Sigmoid colon (tissue), 6 donors: ENCODE measurements at regions not wholly inside any gene's neighbourhood (a gene's known extent, or its start where the extent isn't known, plus 50 kb on each side); places are given as distances from the start of the nearest gene placed in this dataset.
"Not testable (repeated sequence)": the region's sequence is repeated elsewhere in the genome, so short reads cannot be mapped to it uniquely, and the experiment has no call there.

Source experiments
- DNase-seq: peaks from one replicate; pipeline ENCODE4 v3.0.0-alpha.2; 2019
- H3K27ac ChIP-seq, 4 donors: fragments of 200-600 bp; sonication (generic); one replicate each; pipeline ENCODE4 v1.5.1; 2016 to 2019; ENCODE audit warnings: mild to moderate bottlenecking in 1 of 4
- H3K27me3 ChIP-seq, 3 donors: fragments of 200-600 bp; sonication (generic); one replicate each; pipeline ENCODE4 v1.5.1; 2019; ENCODE audit warnings: mild to moderate bottlenecking in 1 of 3
- H3K36me3 ChIP-seq, 4 donors: fragments of 200-600 bp; sonication (generic); one replicate each; pipeline ENCODE4 v1.5.1; 2016 to 2019
- H3K4me1 ChIP-seq, 4 donors: fragments of 200-600 bp; sonication (generic); one replicate each; pipeline ENCODE4 v1.5.1; 2017 to 2019
- H3K4me3 ChIP-seq, 4 donors: fragments of 200-600 bp; sonication (generic); one replicate each; pipeline ENCODE4 v1.5.1; 2017 to 2019; ENCODE audit warnings: mild to moderate bottlenecking in 2 of 4, moderate library complexity in 1 of 4
- H3K9me3 ChIP-seq, 4 donors: fragments of 200-600 bp in 3 of 4; sonication (generic) in 3 of 4; one replicate each; pipeline versions ENCODE4 v1.5.1 to v1.6.1; 2013 to 2019
- CTCF ChIP-seq, 4 experiments: fragments of 450-650 bp in 3 of 4; fragments of 200-600 bp in 1 of 4; IDR thresholded peaks; one replicate each; pipeline ENCODE4 v1.5.1; 2016 to 2019; ENCODE audit warnings: antibody characterized with exemption in 4 of 4, mild to moderate bottlenecking in 3 of 4, moderate library complexity in 2 of 4
- EP300 ChIP-seq, 4 donors: sonication (generic); formaldehyde crosslinking; IDR thresholded peaks; one replicate each; pipeline ENCODE4 v1.6.1; 2017; ENCODE audit warnings: antibody characterized with exemption in 4 of 4
- POLR2A ChIP-seq, 2 donors: fragments of 450-650 bp; IDR thresholded peaks; one replicate each; pipeline ENCODE4 v1.6.1; 2016; ENCODE audit warnings: antibody characterized with exemption in 2 of 2, mild to moderate bottlenecking in 2 of 2, moderate library complexity in 2 of 2
- POLR2AphosphoS5 ChIP-seq, 4 donors: sonication (generic); formaldehyde crosslinking; IDR thresholded peaks; one replicate each; pipeline ENCODE4 v1.6.1; 2017; ENCODE audit warnings: antibody characterized with exemption in 4 of 4
- WGBS, 2 donors: extraction: QIAGEN DNeasy Blood & Tissue Kit; methylation state at CpG; one replicate each; pipeline ENCODE4 v1.1.7; 2013; 5-methylcytosine and 5-hydroxymethylcytosine counted together
- intact Hi-C: fragments of 100-400 bp; cut with DNase I; formaldehyde crosslinking; loops from one replicate; pipeline ENCODE4 v1.15.1; 2023
- donor health status: healthy with polysubstance abuse.
- donor health status: healthy.

- Histone ChIP-seq H3K36me3 (no peaks in the 10 kb centered on the region), H3K27ac (no peak overlapping the region), H3K4me3 (no peak overlapping the region), H3K4me1 (no peaks in the 10 kb centered on the region), H3K9me3 (no peaks in the 10 kb centered on the region), H3K27me3 (no peaks in the 10 kb centered on the region)
- 3 to 9% methylated on average over 1 of the region's 1 CpG for WGBS, 2 donors
- DNase-seq = no peak
- intact Hi-C loops = no loop called here
- TF ChIP-seq POLR2A (IDR thresholded peaks at IDR 0.05) (no peak), EP300 (IDR thresholded peaks at IDR 0.05) (no peak)
Measured at GRCh38 chr5:51242456-51242855, 140.8 kb upstream of the ISL1 start.

GRCh38 chr5:51250957-51251356, 132.3 kb upstream of the ISL1 start:
- DNase-seq, H3K27ac ChIP-seq, intact Hi-C loops, H3K4me3 ChIP-seq, H3K9me3 ChIP-seq, H3K4me1 ChIP-seq, H3K36me3 ChIP-seq, H3K27me3 ChIP-seq: not testable (repeated sequence)
- WGBS, 2 donors = 87 to 90% methylated on average over 10 of the region's 10 CpGs

GRCh38 chr5:51271261-51271660, 112.0 kb upstream of the ISL1 start:
- Histone ChIP-seq H3K4me1 (no peaks in the 10 kb centered on the region), H3K9me3 (peaks cover 0 to 1% (median 0%) of the 10 kb centered on the region in 4 donors), H3K27me3 (no peaks in the 10 kb centered on the region), H3K4me3 (no peak overlapping the region), H3K27ac (no peak overlapping the region), H3K36me3 (no peaks in the 10 kb centered on the region)
- 88 to 93% methylated on average over 6 of the region's 6 CpGs for WGBS, 2 donors
- TF ChIP-seq EP300 (IDR thresholded peaks at IDR 0.05) (no peak), CTCF (IDR thresholded peaks at IDR 0.05) (no peak), POLR2A (IDR thresholded peaks at IDR 0.05) (no peak), POLR2AphosphoS5 (IDR thresholded peaks at IDR 0.05) (no peak)
- DNase-seq = no peak
- intact Hi-C loops = no loop called here

GRCh38 chr5:51273021-51273420, 110.2 kb upstream of the ISL1 start:
- H3K27ac ChIP-seq = no peak overlapping the region
- H3K9me3 ChIP-seq = peaks cover 0 to 2% (median 0%) of the 10 kb centered on the region in 4 donors
- H3K36me3 ChIP-seq = no peaks in the 10 kb centered on the region
- WGBS, 2 donors = 34 to 64% methylated on average over 3 of the region's 3 CpGs
- no peaks in the 10 kb centered on the region for H3K27me3 ChIP-seq
- TF ChIP-seq POLR2AphosphoS5 (IDR thresholded peaks at IDR 0.05) (no peak), CTCF (IDR thresholded peaks at IDR 0.05) (no peak), POLR2A (IDR thresholded peaks at IDR 0.05) (no peak)
- no peak overlapping the region for H3K4me3 ChIP-seq
- H3K4me1 ChIP-seq = no peaks in the 10 kb centered on the region
- DNase-seq = no peak
- intact Hi-C loops = no loop called here

- H3K27me3 ChIP-seq = no peaks in the 10 kb centered on the region
- WGBS, 2 donors = 79% methylated on average over 1 of the region's 1 CpG
Measured at GRCh38 chr5:51273871-51274270, 109.4 kb upstream of the ISL1 start.

More at GRCh38 chr5:51273871-51274270, 109.4 kb upstream of the ISL1 start:
- DNase-seq = no peak
- Histone ChIP-seq H3K27ac (no peak overlapping the region), H3K9me3 (peaks cover 0 to 2% (median 0%) of the 10 kb centered on the region in 4 donors), H3K4me3 (no peak overlapping the region), H3K36me3 (no peaks in the 10 kb centered on the region), H3K4me1 (no peaks in the 10 kb centered on the region)
- intact Hi-C loops = no loop called here
- no peak for TF ChIP-seq EP300 (IDR thresholded peaks at IDR 0.05)
- TF ChIP-seq POLR2A (IDR thresholded peaks at IDR 0.05) = no peak
- no peak for TF ChIP-seq POLR2AphosphoS5 (IDR thresholded peaks at IDR 0.05)
- no peak for TF ChIP-seq CTCF (IDR thresholded peaks at IDR 0.05)
